HCT116 (cell line): ENCODE measurements at regions not wholly inside any gene's neighbourhood (a gene's known extent, or its start where the extent isn't known, plus 50 kb on each side); places are given as distances from the start of the nearest gene placed in this dataset.

Source experiments
- ATAC-seq: fragments of 200-7000 bp; cut with Tn5 transposase; 2 replicates; pipeline ENCODE4 v1.9.1; 2020; ENCODE audit warnings: mild to moderate bottlenecking, moderate library complexity
- BruUV-seq: library from RNA; stranded (reverse); fragments of 400-500 nt; replicated peaks from 2 replicates; lab custom pipeline; 2021; lab: Mats Ljungman, UMichigan
- CTCF ChIA-PET: fragments of 300-600 bp; sonication (Branson Sonifier 250); formaldehyde crosslinking; loops from one replicate; lab custom pipeline; 2021; ENCODE audit warnings: antibody characterized with exemption; lab: Charles Lee
- POLR2A ChIA-PET: fragments of 300-600, 350-600 bp; sonication (Branson Sonifier 250); formaldehyde crosslinking; loops from one replicate; lab custom pipeline; 2021; ENCODE audit warnings: antibody characterized with exemption; lab: Charles Lee
- RAD21 ChIA-PET, 2 experiments: fragments of 300-600 bp; sonication (Branson Sonifier 250); formaldehyde crosslinking; loops; one replicate each; lab custom pipeline; 2023; ENCODE audit warnings: low total read pairs in 2 of 2; ENCODE audit not compliant: uncharacterized antibody in 2 of 2, unreplicated experiment in 2 of 2, low non-redundant PET in 1 of 2; lab: Charles Lee
- DNase-seq: peaks from one replicate; pipeline ENCODE4 v3.0.0-alpha.2; 2010; ENCODE audit warnings: low read depth, low spot score
- H2AFZ ChIP-seq: fragments of 200-600 bp; shearing (Covaris generic), sonication (generic); 2 replicates; pipeline ENCODE4 v1.6.1; 2017; ENCODE audit warnings: low read depth, mixed run types, mixed read lengths, antibody characterized with exemption, low read length; ENCODE audit not compliant: poor library complexity, severe bottlenecking
- H3K27ac ChIP-seq: 2 replicates; pipeline ENCODE4 v1.5.1; 2012; ENCODE audit warnings: low read depth, low read length
- H3K27me3 ChIP-seq: fragments of 200-600 bp; sonication (generic); 2 replicates; pipeline ENCODE4 v1.6.1; 2016; ENCODE audit warnings: mixed run types, low read length, mixed read lengths; ENCODE audit not compliant: insufficient read depth
- H3K36me3 ChIP-seq, 2 experiments: fragments of 200-500 bp in 1 of 2; fragments of 200-600 bp in 1 of 2; sonication (Bioruptor generic) in 1 of 2; sonication (generic) in 1 of 2; 2 replicates each; pipeline versions ENCODE4 v1.5.1 to v1.6.1; 2014 to 2016; ENCODE audit warnings: low read length in 2 of 2, inconsistent platforms in 1 of 2, mixed read lengths in 1 of 2, mixed run types in 1 of 2; ENCODE audit not compliant: insufficient read depth in 2 of 2, control insufficient read depth in 1 of 2
- H3K4me1 ChIP-seq, 2 experiments: fragments of 200-600 bp in 1 of 2; sonication (generic) in 1 of 2; 2 replicates each; pipeline versions ENCODE4 v1.5.1 to v1.6.1; 2012 to 2017; ENCODE audit warnings: low read length in 2 of 2, inconsistent platforms in 1 of 2, mild to moderate bottlenecking in 1 of 2, mixed read lengths in 1 of 2, mixed run types in 1 of 2, moderate library complexity in 1 of 2; ENCODE audit not compliant: insufficient read depth in 2 of 2, control insufficient read depth in 1 of 2
- H3K4me2 ChIP-seq: fragments of 200-600 bp; sonication (generic); 2 replicates; pipeline ENCODE4 v1.6.1; 2017; ENCODE audit warnings: mixed run types, low read length, mixed read lengths
- H3K4me3 ChIP-seq, 2 experiments: fragments of 200-600 bp in 1 of 2; sonication (generic) in 1 of 2; replicated peaks in 1 of 2; 2 replicates each; pipeline ENCODE4 v1.5.1; 2011 to 2016; ENCODE audit warnings: low read length in 2 of 2, control low read depth in 1 of 2, low read depth in 1 of 2, mild to moderate bottlenecking in 1 of 2, mixed read lengths in 1 of 2, mixed run types in 1 of 2
- H3K79me2 ChIP-seq: fragments of 200-600 bp; sonication (generic); 2 replicates; pipeline ENCODE4 v1.6.1; 2017; ENCODE audit warnings: mild to moderate bottlenecking, mixed run types, low read length, moderate library complexity, mixed read lengths; ENCODE audit not compliant: insufficient read depth
- H3K9ac ChIP-seq: fragments of 200-600 bp; sonication (generic); 2 replicates; pipeline ENCODE4 v1.6.1; 2016; ENCODE audit warnings: low read length, mixed read lengths
- H3K9me2 ChIP-seq: fragments of 200-600 bp; sonication (generic), shearing (Covaris generic); 2 replicates; pipeline ENCODE4 v1.6.1; 2017; ENCODE audit warnings: mixed run types, mild to moderate bottlenecking, moderate library complexity; ENCODE audit not compliant: insufficient read depth
- H3K9me3 ChIP-seq, 2 experiments: fragments of 200-500 bp in 1 of 2; fragments of 200-600 bp in 1 of 2; sonication (Bioruptor generic) in 1 of 2; sonication (generic) in 1 of 2; 2 replicates each; pipeline ENCODE4 v1.6.1; 2014 to 2017; ENCODE audit warnings: low read length in 2 of 2, mixed read lengths in 2 of 2, inconsistent platforms in 1 of 2, low read depth in 1 of 2, mild to moderate bottlenecking in 1 of 2, mixed run types in 1 of 2, moderate library complexity in 1 of 2; ENCODE audit not compliant: control insufficient read depth in 1 of 2, insufficient read depth in 1 of 2
- H4K20me1 ChIP-seq: fragments of 200-600 bp; sonication (generic), shearing (Covaris generic); 2 replicates; pipeline ENCODE4 v1.6.1; 2017; ENCODE audit warnings: mixed run types, mild to moderate bottlenecking, moderate library complexity; ENCODE audit not compliant: insufficient read depth
- ATF3 ChIP-seq: IDR thresholded peaks from 2 replicates; pipeline ENCODE4 v1.6.1; 2012
- CBX3 ChIP-seq: IDR thresholded peaks from 2 replicates; pipeline ENCODE4 v1.6.1; 2012; ENCODE audit warnings: low read depth
- CEBPB ChIP-seq: IDR thresholded peaks from 2 replicates; pipeline ENCODE4 v1.6.1; 2012; ENCODE audit warnings: low read depth
- CTCF ChIP-seq, 3 experiments: fragments of 200-600 bp in 1 of 3; sonication (generic) in 1 of 3; IDR thresholded peaks in 2 of 3; conservative IDR thresholded peaks in 1 of 3; 2 replicates each; pipeline ENCODE4 v1.5.1; 2012 to 2017; ENCODE audit warnings: low read depth in 2 of 3, low read length in 2 of 3, antibody characterized with exemption in 1 of 3, borderline replicate concordance in 1 of 3, control low read depth in 1 of 3, mild to moderate bottlenecking in 1 of 3, mixed read lengths in 1 of 3, mixed run types in 1 of 3, moderate library complexity in 1 of 3; ENCODE audit not compliant: insufficient read depth in 1 of 3
- EGR1 ChIP-seq: IDR thresholded peaks from 2 replicates; pipeline ENCODE4 v1.6.1; 2012; ENCODE audit warnings: low read depth
- EZH2 ChIP-seq: fragments of 200-600 bp; sonication (generic); IDR thresholded peaks from 2 replicates; pipeline ENCODE4 v1.6.1; 2017; ENCODE audit warnings: antibody characterized with exemption, mixed run types
- FOSL1 ChIP-seq: IDR thresholded peaks from 2 replicates; pipeline ENCODE4 v1.6.1; 2012; ENCODE audit warnings: low read depth
- JUND ChIP-seq: IDR thresholded peaks from 2 replicates; pipeline ENCODE4 v1.6.1; 2012
- POLR2AphosphoS5 ChIP-seq: IDR thresholded peaks from 2 replicates; pipeline ENCODE4 v1.6.1; 2011; ENCODE audit warnings: mild to moderate bottlenecking, low read depth, low read length, moderate library complexity
- RAD21 ChIP-seq: IDR thresholded peaks from 2 replicates; pipeline ENCODE4 v1.6.1; 2012; ENCODE audit warnings: low read depth, mild to moderate bottlenecking
- REST ChIP-seq: IDR thresholded peaks from 2 replicates; pipeline ENCODE4 v1.6.1; 2012; ENCODE audit warnings: low read depth
- TCF7L2 ChIP-seq: IDR thresholded peaks from 2 replicates; pipeline ENCODE4 v1.7.0; 2011; ENCODE audit warnings: borderline replicate concordance, inconsistent platforms; ENCODE audit not compliant: insufficient read depth, insufficient read length; ENCODE audit errors: extremely low read depth
- YY1 ChIP-seq: IDR thresholded peaks from 2 replicates; pipeline ENCODE4 v1.6.1; 2011; ENCODE audit warnings: low read length, low read depth, moderate library complexity, mild to moderate bottlenecking; ENCODE audit not compliant: insufficient replicate concordance; ENCODE audit errors: extremely low read depth
- ZBTB33 ChIP-seq: IDR thresholded peaks from 2 replicates; pipeline ENCODE4 v1.6.1; 2011; ENCODE audit warnings: mild to moderate bottlenecking, low read length, moderate library complexity; ENCODE audit not compliant: insufficient replicate concordance; ENCODE audit errors: extremely low read depth
- ZFX ChIP-seq: fragments of 450-650 bp; IDR thresholded peaks from 2 replicates; pipeline ENCODE4 v1.6.1; 2017
- ZNF274 ChIP-seq: fragments of 200-500 bp; sonication (Bioruptor generic); IDR thresholded peaks from 2 replicates; pipeline ENCODE4 v1.6.1; 2014; ENCODE audit warnings: mild to moderate bottlenecking, low read depth, low read length, inconsistent platforms
- intact Hi-C: fragments of 100-400 bp; cut with micrococcal nuclease; formaldehyde crosslinking; loops from 2 replicates; pipeline ENCODE4 v1.10.0; 2022

GRCh38 chr11:123325533-123325932, 104.5 kb upstream of the GRAMD1B start:
- Histone ChIP-seq H3K9ac (no peak overlapping the region), H3K4me2 (no peak overlapping the region)
- intact Hi-C loops = no loop called here
- TF ChIP-seq EZH2 (no peak), FOSL1 (no peak), RAD21 (no peak), POLR2AphosphoS5 (no peak), EGR1 (no peak), ZNF274 (no peak), YY1 (no peak), ZFX (no peak), CEBPB (no peak), CBX3 (no peak), JUND (no peak), ATF3 (no peak), TCF7L2 (no peak), ZBTB33 (no peak), CTCF (IDR thresholded peaks at IDR 0.05 in 2 of 3, conservative IDR thresholded peaks at IDR 0.05 in 1 of 3; ENCODE audit: borderline replicate concordance in 1 of 3, insufficient read depth in 1 of 3, low read depth in 2 of 3, low read length in 2 of 3) (no peak), REST (no peak)
- TF ChIP-seq, all 23 proteins: peak for 0
- Histone ChIP-seq H3K4me3 (no peak overlapping the region), H3K27ac (no peak overlapping the region), H2AFZ (no peak overlapping the region), H4K20me1 (no peaks in the 10 kb centered on the region), H3K9me2 (no peaks in the 10 kb centered on the region), H3K79me2 (no peaks in the 10 kb centered on the region), H3K27me3 (peaks cover 40% of the 10 kb centered on the region), H3K9me3 (no peaks in the 10 kb centered on the region), H3K36me3 (no peaks in the 10 kb centered on the region), H3K4me1 (no peaks in the 10 kb centered on the region)
- BruUV-seq = no TSS peak
- ChIA-PET POLR2A (no interaction called here), CTCF (no interaction called here), RAD21 (no interaction called here)
- no peak for ATAC-seq
- no peak for DNase-seq
